ENCODE measurements at regions not wholly inside any gene's neighbourhood (a gene's known extent, or its start where the extent isn't known, plus 50 kb on each side); places are given as distances from the start of the nearest gene placed in this dataset.

DNA sequence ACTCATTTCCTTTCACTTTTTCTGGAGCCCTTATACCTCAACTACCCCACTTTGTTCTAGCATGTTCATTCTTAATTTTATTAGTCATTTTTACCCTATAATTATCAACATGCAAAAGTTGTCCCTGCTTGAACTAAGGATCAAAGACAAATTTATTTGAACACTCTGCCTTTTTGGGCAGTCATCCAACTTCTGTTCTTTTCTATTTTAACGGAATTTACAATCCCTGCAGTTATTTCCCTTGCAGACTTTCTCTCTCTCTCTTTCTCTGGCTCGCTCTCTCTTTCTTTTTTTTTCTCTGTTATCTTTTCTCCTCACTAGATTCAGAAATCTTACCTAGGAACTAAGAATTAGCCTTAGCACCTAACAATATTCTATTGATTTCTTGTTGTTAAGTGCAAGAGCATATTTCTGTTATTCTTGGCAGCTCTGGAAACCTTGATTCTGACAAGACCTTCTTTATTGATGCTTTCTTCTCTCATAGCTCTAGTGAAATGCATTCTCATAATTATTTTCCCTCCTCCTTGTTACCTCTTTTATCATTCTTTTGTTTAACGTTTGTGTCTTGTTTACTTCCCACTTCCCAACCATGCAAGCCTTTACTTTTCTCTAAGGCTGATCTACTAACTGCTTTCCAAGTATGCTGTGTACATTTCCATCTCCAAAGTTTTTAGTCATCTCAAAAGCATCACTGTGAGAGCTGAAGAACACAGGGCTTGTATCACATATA, 951.6 kb downstream of the DIPK2A start:
- TF ChIP-seq, protein P1, sequence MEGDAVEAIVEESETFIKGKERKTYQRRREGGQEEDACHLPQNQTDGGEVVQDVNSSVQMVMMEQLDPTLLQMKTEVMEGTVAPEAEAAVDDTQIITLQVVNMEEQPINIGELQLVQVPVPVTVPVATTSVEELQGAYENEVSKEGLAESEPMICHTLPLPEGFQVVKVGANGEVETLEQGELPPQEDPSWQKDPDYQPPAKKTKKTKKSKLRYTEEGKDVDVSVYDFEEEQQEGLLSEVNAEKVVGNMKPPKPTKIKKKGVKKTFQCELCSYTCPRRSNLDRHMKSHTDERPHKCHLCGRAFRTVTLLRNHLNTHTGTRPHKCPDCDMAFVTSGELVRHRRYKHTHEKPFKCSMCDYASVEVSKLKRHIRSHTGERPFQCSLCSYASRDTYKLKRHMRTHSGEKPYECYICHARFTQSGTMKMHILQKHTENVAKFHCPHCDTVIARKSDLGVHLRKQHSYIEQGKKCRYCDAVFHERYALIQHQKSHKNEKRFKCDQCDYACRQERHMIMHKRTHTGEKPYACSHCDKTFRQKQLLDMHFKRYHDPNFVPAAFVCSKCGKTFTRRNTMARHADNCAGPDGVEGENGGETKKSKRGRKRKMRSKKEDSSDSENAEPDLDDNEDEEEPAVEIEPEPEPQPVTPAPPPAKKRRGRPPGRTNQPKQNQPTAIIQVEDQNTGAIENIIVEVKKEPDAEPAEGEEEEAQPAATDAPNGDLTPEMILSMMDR (IDR thresholded peaks at IDR 0.05), result no peak
- no peak for TF ChIP-seq POLR2AphosphoS5 (IDR thresholded peaks at IDR 0.05)
- no peak for TF ChIP-seq POLR2A (IDR thresholded peaks at IDR 0.05)
